ENCODE measurements at regions not wholly inside any gene's neighbourhood (a gene's known extent, or its start where the extent isn't known, plus 50 kb on each side); places are given as distances from the start of the nearest gene placed in this dataset.

- Mint-ChIP-seq H3K9me3 (peaks cover 4% of the 10 kb centered on the region; the same call in 1 of the 2 replicates), H3K27ac (no peak overlapping the region), H3K4me1 (peaks cover 2% of the 10 kb centered on the region; the same call in 1 of the 2 replicates), H3K4me3 (no peak overlapping the region), H3K27me3 (ENCODE audit: low read depth) (no peaks in the 10 kb centered on the region), H3K36me3 (no peaks in the 10 kb centered on the region)
- DNase-seq (ENCODE audit: low spot score) (no peak), ATAC-seq (no peak)
- no peak for TF ChIP-seq RORB (CRISPR knock-in tag; IDR thresholded peaks at IDR 0.05)
- TF ChIP-seq IRF1 (CRISPR knock-in tag; IDR thresholded peaks at IDR 0.05) = no peak
- no peak for TF ChIP-seq HMGXB4 (CRISPR knock-in tag; IDR thresholded peaks at IDR 0.05)
- TF ChIP-seq ZNF396 (CRISPR knock-in tag; IDR thresholded peaks at IDR 0.05; ENCODE audit: borderline replicate concordance) = no peak
- no peak for TF ChIP-seq KAT7 (CRISPR knock-in tag; IDR thresholded peaks at IDR 0.05; ENCODE audit: borderline replicate concordance)
- TF ChIP-seq ARID4B (CRISPR knock-in tag; IDR thresholded peaks at IDR 0.05; ENCODE audit: borderline replicate concordance) = no peak
- TF ChIP-seq NR3C1 (CRISPR knock-in tag; conservative IDR thresholded peaks at IDR 0.05; ENCODE audit: low read depth) = no peak
- no peak for TF ChIP-seq MAX (CRISPR knock-in tag; IDR thresholded peaks at IDR 0.05)
- TF ChIP-seq ZNF121 (CRISPR knock-in tag; IDR thresholded peaks at IDR 0.05) = no peak
- no peak for TF ChIP-seq AR (CRISPR knock-in tag; IDR thresholded peaks at IDR 0.05)
- TF ChIP-seq PREB (CRISPR knock-in tag; IDR thresholded peaks at IDR 0.05; ENCODE audit: borderline replicate concordance) = no peak
- TF ChIP-seq CBFB (CRISPR knock-in tag; IDR thresholded peaks at IDR 0.05; ENCODE audit: low read depth) = no peak
- no peak for TF ChIP-seq JAZF1 (CRISPR knock-in tag; IDR thresholded peaks at IDR 0.05)
- TF ChIP-seq FOXK1 (CRISPR knock-in tag; IDR thresholded peaks at IDR 0.05) = no peak
- no peak for TF ChIP-seq IRF2 (CRISPR knock-in tag; IDR thresholded peaks at IDR 0.05; ENCODE audit: borderline replicate concordance, low read depth)
- POLR2A ChIA-PET = no interaction called here
- CTCF ChIA-PET = no interaction called here
Measured at GRCh38 chr20:43379239-43379917, 78.3 kb upstream of the SRSF6 start.

All from WTC11 (cell line).